IMR-90 (cell line): ENCODE measurements at regions not wholly inside any gene's neighbourhood (a gene's known extent, or its start where the extent isn't known, plus 50 kb on each side); places are given as distances from the start of the nearest gene placed in this dataset.

Source experiments
- ATAC-seq: fragments of 200-7000 bp; cut with Tn5 transposase; 2 replicates; pipeline ENCODE4 v1.9.1; 2020; ENCODE audit warnings: low read depth, mild to moderate bottlenecking, moderate library complexity
- BruUV-seq: library from RNA; stranded (reverse); fragments of 400-500 nt; replicated peaks from 2 replicates; lab custom pipeline; 2021; lab: Mats Ljungman, UMichigan
- CTCF ChIA-PET: fragments of 300-600 bp; formaldehyde crosslinking; extraction: SDS; loops from one replicate; lab custom pipeline; 2021; ENCODE audit warnings: antibody characterized with exemption; lab: Yijun Ruan, JAX
- POLR2A ChIA-PET: fragments of 300-600 bp; sonication (Branson Sonifier 250); formaldehyde crosslinking; loops from one replicate; lab custom pipeline; 2022; ENCODE audit warnings: antibody characterized with exemption; ENCODE audit not compliant: unreplicated experiment; lab: Charles Lee
- DNase-seq: peaks from one replicate; pipeline ENCODE4 v3.0.0; 2013
- H2AFZ ChIP-seq: replicated peaks from 2 replicates; pipeline ENCODE3; 2013; ENCODE audit warnings: low read length, mild to moderate bottlenecking; ENCODE audit not compliant: poor library complexity
- H2AK5ac ChIP-seq: 2 replicates; pipeline ENCODE4 v1.6.1; 2013; ENCODE audit warnings: low read depth, low read length, inconsistent platforms
- H2AK9ac ChIP-seq: replicated peaks from 2 replicates; pipeline ENCODE3; 2013; ENCODE audit warnings: mild to moderate bottlenecking, low read depth, low read length, moderate library complexity; ENCODE audit not compliant: poor library complexity
- H2BK120ac ChIP-seq: 2 replicates; pipeline ENCODE4 v1.6.1; 2013; ENCODE audit warnings: low read depth, low read length, inconsistent platforms
- H2BK15ac ChIP-seq: 3 replicates; pipeline ENCODE4 v1.6.1; 2013; ENCODE audit warnings: low read depth, low read length, inconsistent platforms
- H2BK20ac ChIP-seq: 2 replicates; pipeline ENCODE4 v1.6.1; 2013; ENCODE audit warnings: low read depth, mild to moderate bottlenecking, inconsistent platforms, low read length, moderate library complexity
- H2BK5ac ChIP-seq: 2 replicates; pipeline ENCODE4 v1.6.1; 2013; ENCODE audit warnings: mild to moderate bottlenecking, low read depth, low read length, inconsistent platforms; ENCODE audit not compliant: poor library complexity, severe bottlenecking
- H3K14ac ChIP-seq: replicated peaks from 2 replicates; pipeline ENCODE4 v1.6.1; 2013; ENCODE audit warnings: low read depth, low read length, inconsistent platforms
- H3K18ac ChIP-seq: 2 replicates; pipeline ENCODE4 v1.6.1; 2013; ENCODE audit warnings: low read depth, low read length, control low read depth
- H3K23ac ChIP-seq: 2 replicates; pipeline ENCODE4 v1.6.1; 2013; ENCODE audit warnings: low read depth, low read length, inconsistent platforms
- H3K27ac ChIP-seq: 2 replicates; pipeline ENCODE4 v1.5.1; 2013; ENCODE audit warnings: mild to moderate bottlenecking, control low read depth, low read length; ENCODE audit not compliant: insufficient read depth
- H3K27me3 ChIP-seq: 2 replicates; pipeline ENCODE4 v1.6.1; 2013; ENCODE audit warnings: low read length; ENCODE audit not compliant: control insufficient read depth, insufficient read depth
- H3K36me3 ChIP-seq: 2 replicates; pipeline ENCODE4 v1.6.1; 2013; ENCODE audit warnings: low read length, mixed read lengths; ENCODE audit not compliant: control insufficient read depth, insufficient read depth
- H3K4ac ChIP-seq: 2 replicates; pipeline ENCODE4 v1.6.1; 2013; ENCODE audit warnings: low read depth, low read length, inconsistent platforms
- H3K4me1 ChIP-seq: 2 replicates; pipeline ENCODE4 v1.6.1; 2013; ENCODE audit warnings: low read length, mixed read lengths; ENCODE audit not compliant: control insufficient read depth, insufficient read depth
- H3K4me2 ChIP-seq: 2 replicates; pipeline ENCODE4 v1.6.1; 2013; ENCODE audit warnings: low read depth, mild to moderate bottlenecking, control low read depth, low read length, moderate library complexity
- H3K4me3 ChIP-seq: 2 replicates; pipeline ENCODE4 v1.5.1; 2013; ENCODE audit warnings: low read depth, mild to moderate bottlenecking, control low read depth, low read length, moderate library complexity; ENCODE audit not compliant: insufficient read depth
- H3K56ac ChIP-seq: 2 replicates; pipeline ENCODE4 v1.6.1; 2013; ENCODE audit warnings: low read length, inconsistent platforms; ENCODE audit not compliant: insufficient read depth; ENCODE audit errors: extremely low read depth
- H3K79me1 ChIP-seq, 2 experiments: 2 replicates each; pipeline ENCODE4 v1.6.1; 2013; ENCODE audit warnings: low read length in 2 of 2, inconsistent platforms in 1 of 2, low read depth in 1 of 2
- H3K9ac ChIP-seq: 2 replicates; pipeline ENCODE4 v1.6.1; 2013; ENCODE audit warnings: low read depth, low read length, control low read depth
- H3K9me1 ChIP-seq: 2 replicates; pipeline ENCODE4 v1.6.1; 2013; ENCODE audit warnings: low read length, inconsistent platforms; ENCODE audit not compliant: insufficient read depth
- H3K9me3 ChIP-seq: 2 replicates; pipeline ENCODE4 v1.6.1; 2013; ENCODE audit warnings: low read length; ENCODE audit not compliant: control insufficient read depth, insufficient read depth
- H4K20me1 ChIP-seq: 2 replicates; pipeline ENCODE4 v1.6.1; 2013; ENCODE audit warnings: low read length, inconsistent platforms; ENCODE audit not compliant: insufficient read depth
- H4K5ac ChIP-seq: 2 replicates; pipeline ENCODE4 v1.6.1; 2013; ENCODE audit warnings: mild to moderate bottlenecking, low read depth, low read length, control low read depth
- H4K8ac ChIP-seq, 2 experiments: 2 replicates each; pipeline ENCODE4 v1.6.1; 2013; ENCODE audit warnings: low read depth in 2 of 2, low read length in 2 of 2, control low read depth in 1 of 2, inconsistent platforms in 1 of 2
- H4K91ac ChIP-seq: 2 replicates; pipeline ENCODE4 v1.6.1; 2013; ENCODE audit warnings: low read depth, low read length, inconsistent platforms; ENCODE audit not compliant: insufficient read depth
- FOS ChIP-seq: fragments of 150-350 bp; IDR thresholded peaks from 2 replicates; pipeline ENCODE4 v1.6.1; 2016; ENCODE audit warnings: low read depth, low read length
- RCOR1 ChIP-seq: IDR thresholded peaks from 2 replicates; pipeline ENCODE4 v1.6.1; 2012; ENCODE audit warnings: mild to moderate bottlenecking, low read length, improper control_type of control experiment; ENCODE audit not compliant: insufficient replicate concordance
- WGBS, 2 experiments: methylation state at CpG; one replicate each; pipeline versions ENCODE4 v1.1.5 to v1.1.7; 2013; ENCODE audit warnings: missing lambda C conversion rate in 2 of 2; ENCODE audit not compliant: insufficient read length in 1 of 2; ENCODE audit errors: extremely low coverage in 2 of 2; 5-methylcytosine and 5-hydroxymethylcytosine counted together
- dilution Hi-C: fragments of 300-500 bp; cut with HindIII; formaldehyde crosslinking; loops from one replicate; pipeline ENCODE4 v1.14.3; 2018; ENCODE audit warnings: low sequenced_read_pairs; ENCODE audit not compliant: unreplicated experiment
- in situ Hi-C: fragments of 300-500 bp; cut with MboI; formaldehyde crosslinking; loops from 3 replicates; pipeline ENCODE4 v1.14.3; 2019; ENCODE audit warnings: low sequenced_read_pairs, inconsistent platforms, mixed read lengths
- intact Hi-C: fragments of 100-400 bp; cut with micrococcal nuclease; formaldehyde crosslinking; loops from 2 replicates; pipeline ENCODE4 v1.10.0; 2022

- H3K4me2 ChIP-seq = peak overlapping the region; percentile 21; the same call in 1 of the 2 replicates
- WGBS, 2 experiments = no CpG with 5 or more reads among the region's 2 CpGs
These were observed 221.9 kb upstream of the LRIG1 start for GRCh38 chr3:66722675-66723074.

More at GRCh38 chr3:66722675-66723074, 221.9 kb upstream of the LRIG1 start:
- dilution Hi-C loops = no loop called here
- H4K20me1 ChIP-seq = no peaks in the 10 kb centered on the region
- peak; percentile 73 for TF ChIP-seq FOS
- TF ChIP-seq RCOR1 = no peak
- in situ Hi-C loops = no loop called here
- H2AK5ac ChIP-seq = peak overlapping the region; percentile 29
- H3K36me3 ChIP-seq = no peaks in the 10 kb centered on the region
- CTCF ChIA-PET = interaction anchor here (0.6 kb wide), 1 partner anchor 14 kb away, joined by 3 read pairs; no protein-coding TSS in a partner anchor
- H3K4me3 ChIP-seq = no peak overlapping the region
- intact Hi-C loops = no loop called here
- H2BK120ac ChIP-seq = peak overlapping the region; percentile 67; the same call in 1 of the 2 replicates
- peak overlapping the region in 1 of 2 experiments; percentile 38; a peak in 2 of 4 replicates for H4K8ac ChIP-seq
- no peak overlapping the region for H2AFZ ChIP-seq
- no peaks in the 10 kb centered on the region for H3K27me3 ChIP-seq
- H3K9me3 ChIP-seq = no peaks in the 10 kb centered on the region
- peak overlapping the region; percentile 1; the same call in 1 of the 2 replicates for H4K91ac ChIP-seq
- no peak overlapping the region for H3K9ac ChIP-seq
- H3K23ac ChIP-seq = no peak overlapping the region; the same call in 1 of the 2 replicates
- peaks cover 12% of the 10 kb centered on the region; the same call in 1 of the 2 replicates for H3K9me1 ChIP-seq
- H3K14ac ChIP-seq = no peak overlapping the region
- ATAC-seq = peak; percentile 93
- H3K79me1 ChIP-seq = no peaks in the 10 kb centered on the region
- peak overlapping the region; percentile 15; the same call in 1 of the 2 replicates for H4K5ac ChIP-seq
- H2BK15ac ChIP-seq = peak overlapping the region; percentile 26; the same call in 1 of the 3 replicates
- peaks cover 9% of the 10 kb centered on the region for H3K4me1 ChIP-seq
- peak overlapping the region; percentile 61; the same call in 1 of the 2 replicates for H3K18ac ChIP-seq
- no peak overlapping the region for H3K56ac ChIP-seq
- peak overlapping the region; percentile 32; the same call in 1 of the 2 replicates for H3K4ac ChIP-seq
- H3K27ac ChIP-seq = no peak overlapping the region
- H2BK5ac ChIP-seq = peak overlapping the region; percentile 88
- peak; percentile 95 for DNase-seq
- peak overlapping the region; percentile 0 for H2AK9ac ChIP-seq
- POLR2A ChIA-PET = no interaction called here
- no TSS peak for BruUV-seq
- H2BK20ac ChIP-seq = peak overlapping the region; percentile 58; the same call in 1 of the 2 replicates
